B cell (primary cell): ENCODE measurements at regions not wholly inside any gene's neighbourhood (a gene's known extent, or its start where the extent isn't known, plus 50 kb on each side); places are given as distances from the start of the nearest gene placed in this dataset.

ENCODE experiments used
- ATAC-seq: fragments of 200-7000 bp; cut with Tn5 transposase; one replicate; pipeline ENCODE4 v1.10.0; 2021; ENCODE audit warnings: low read depth, mild to moderate bottlenecking, moderate number of reproducible peaks, moderate library complexity
- CTCF ChIA-PET: fragments of 350-600 bp; sonication (Branson Sonifier 250); formaldehyde crosslinking; loops from one replicate; lab custom pipeline; 2021; ENCODE audit warnings: antibody characterized with exemption, inconsistent platforms; lab: Charles Lee
- POLR2A ChIA-PET: fragments of 350-600 bp; sonication (Branson Sonifier 250); formaldehyde crosslinking; loops from one replicate; lab custom pipeline; 2021; ENCODE audit warnings: antibody characterized with exemption; lab: Charles Lee
- DNase-seq: peaks from one replicate; pipeline ENCODE4 v3.0.0; 2013
- H2AFZ ChIP-seq: 2 replicates; pipeline ENCODE4 v1.6.1; 2012; ENCODE audit warnings: mild to moderate bottlenecking, low read depth, low read length; ENCODE audit not compliant: insufficient read depth, poor library complexity, severe bottlenecking
- H3K27ac ChIP-seq, 2 donors: 1 replicate in 1 of 2; 2 replicates in 1 of 2; pipeline ENCODE4 v1.5.1; 2012 to 2013; ENCODE audit warnings: low read length in 2 of 2, mild to moderate bottlenecking in 2 of 2, moderate library complexity in 1 of 2
- H3K27me3 ChIP-seq, 4 experiments: fragments of 200-600 bp in 1 of 4; sonication (generic) in 1 of 4; replicated peaks in 1 of 4; 1 replicate in 2 of 4; 2 replicates in 2 of 4; pipeline versions ENCODE4 v1.6.1 to v1.7.0; 2013 to 2016; ENCODE audit warnings: low read length in 3 of 4, mild to moderate bottlenecking in 2 of 4, mixed read lengths in 1 of 4, moderate library complexity in 1 of 4; ENCODE audit not compliant: insufficient read depth in 4 of 4, control insufficient read depth in 3 of 4; ENCODE audit errors: control extremely low read depth in 1 of 4
- H3K36me3 ChIP-seq, 2 experiments: replicated peaks in 1 of 2; 1 replicate in 1 of 2; 2 replicates in 1 of 2; pipeline versions ENCODE4 v1.6.1 to v1.7.1; 2013; ENCODE audit warnings: low read length in 1 of 2; ENCODE audit not compliant: insufficient read depth in 2 of 2, control insufficient read depth in 1 of 2; ENCODE audit errors: control extremely low read depth in 1 of 2, extremely low read depth in 1 of 2
- H3K4me1 ChIP-seq, 2 donors: fragments of 200-600 bp in 1 of 2; sonication (generic) in 1 of 2; 1 replicate in 1 of 2; 2 replicates in 1 of 2; pipeline versions ENCODE4 v1.5.1 to v1.6.1; 2013 to 2017; ENCODE audit warnings: low read length in 2 of 2; ENCODE audit not compliant: control insufficient read depth in 2 of 2, insufficient read depth in 2 of 2
- H3K4me2 ChIP-seq: replicated peaks from 2 replicates; pipeline ENCODE3; 2012; ENCODE audit warnings: mild to moderate bottlenecking, low read depth, low read length; ENCODE audit not compliant: poor library complexity, severe bottlenecking
- H3K4me3 ChIP-seq, 5 experiments: fragments of 200-600 bp in 1 of 5; sonication (generic) in 1 of 5; 1 replicate in 3 of 5; 2 replicates in 2 of 5; pipeline versions ENCODE4 v1.5.1 to v1.7.0; 2011 to 2016; ENCODE audit warnings: low read length in 4 of 5, mild to moderate bottlenecking in 4 of 5, low read depth in 2 of 5, control low read depth in 1 of 5, moderate library complexity in 1 of 5; ENCODE audit not compliant: insufficient read depth in 1 of 5; ENCODE audit errors: control extremely low read depth in 1 of 5, extremely low read depth in 1 of 5
- H3K79me2 ChIP-seq: fragments of 200-600 bp; sonication (generic); one replicate; pipeline ENCODE4 v1.6.0; 2016; ENCODE audit warnings: low read length; ENCODE audit not compliant: control insufficient read depth, insufficient read depth
- H3K9ac ChIP-seq: fragments of 200-600 bp; sonication (generic); 2 replicates; pipeline ENCODE4 v1.6.1; 2017; ENCODE audit warnings: mild to moderate bottlenecking, low read length, moderate library complexity
- H3K9me3 ChIP-seq, 3 donors: one replicate each; pipeline versions ENCODE4 v1.6.1 to v1.7.1; 2013; ENCODE audit warnings: low read length in 2 of 3; ENCODE audit not compliant: control insufficient read depth in 2 of 3, insufficient read depth in 1 of 3; ENCODE audit errors: control extremely low read depth in 1 of 3
- H4K20me1 ChIP-seq: 2 replicates; pipeline ENCODE4 v1.6.0; 2012; ENCODE audit warnings: mild to moderate bottlenecking, low read length; ENCODE audit not compliant: insufficient read depth, control insufficient read depth, poor library complexity, severe bottlenecking
- H3K27ac Mint-ChIP-seq: one replicate; pipeline ENCODE4 v1.8.0; 2021; ENCODE audit warnings: mixed read lengths
- H3K27me3 Mint-ChIP-seq: one replicate; pipeline ENCODE4 v1.8.0; 2021; ENCODE audit warnings: mixed read lengths
- H3K4me1 Mint-ChIP-seq: one replicate; pipeline ENCODE4 v1.8.0; 2021; ENCODE audit warnings: mixed read lengths
- H3K4me3 Mint-ChIP-seq: one replicate; pipeline ENCODE4 v1.8.0; 2021; ENCODE audit warnings: mixed read lengths
- H3K9me3 Mint-ChIP-seq: one replicate; pipeline ENCODE4 v1.8.0; 2022; ENCODE audit warnings: mixed read lengths; ENCODE audit not compliant: insufficient read depth
- EZH2 ChIP-seq: IDR thresholded peaks from 2 replicates; pipeline ENCODE4 v1.6.1; 2012; ENCODE audit warnings: borderline replicate concordance, low read depth, mild to moderate bottlenecking, moderate library complexity, low read length; ENCODE audit not compliant: insufficient read depth, poor library complexity, severe bottlenecking
- WGBS: methylation state at CpG from one replicate; pipeline ENCODE4 v1.1.5; 2013; ENCODE audit warnings: missing lambda C conversion rate; ENCODE audit not compliant: insufficient coverage; 5-methylcytosine and 5-hydroxymethylcytosine counted together
- intact Hi-C: fragments of 100-400 bp; cut with micrococcal nuclease; formaldehyde crosslinking; loops from one replicate; pipeline ENCODE4 v1.10.0; 2022
- TF ChIP-seq, protein P1 (sequence below): fragments of 200-600 bp; IDR thresholded peaks from one replicate; pipeline ENCODE4 v1.8.0; 2022; ENCODE audit warnings: antibody characterized with exemption, mild to moderate bottlenecking

GRCh38 chr21:26351661-26352060 lies 181.1 kb upstream of the APP start:
- intact Hi-C loops: no loop called here
- Mint-ChIP-seq H3K9me3 (peaks cover 6% of the 10 kb centered on the region), H3K27ac (no peak overlapping the region), H3K27me3 (no peaks in the 10 kb centered on the region), H3K4me3 (no peak overlapping the region), H3K4me1 (no peaks in the 10 kb centered on the region)
- no peak for DNase-seq
- ChIA-PET CTCF (no interaction called here), POLR2A (no interaction called here)
- no peak for TF ChIP-seq EZH2
- TF ChIP-seq, protein P1, sequence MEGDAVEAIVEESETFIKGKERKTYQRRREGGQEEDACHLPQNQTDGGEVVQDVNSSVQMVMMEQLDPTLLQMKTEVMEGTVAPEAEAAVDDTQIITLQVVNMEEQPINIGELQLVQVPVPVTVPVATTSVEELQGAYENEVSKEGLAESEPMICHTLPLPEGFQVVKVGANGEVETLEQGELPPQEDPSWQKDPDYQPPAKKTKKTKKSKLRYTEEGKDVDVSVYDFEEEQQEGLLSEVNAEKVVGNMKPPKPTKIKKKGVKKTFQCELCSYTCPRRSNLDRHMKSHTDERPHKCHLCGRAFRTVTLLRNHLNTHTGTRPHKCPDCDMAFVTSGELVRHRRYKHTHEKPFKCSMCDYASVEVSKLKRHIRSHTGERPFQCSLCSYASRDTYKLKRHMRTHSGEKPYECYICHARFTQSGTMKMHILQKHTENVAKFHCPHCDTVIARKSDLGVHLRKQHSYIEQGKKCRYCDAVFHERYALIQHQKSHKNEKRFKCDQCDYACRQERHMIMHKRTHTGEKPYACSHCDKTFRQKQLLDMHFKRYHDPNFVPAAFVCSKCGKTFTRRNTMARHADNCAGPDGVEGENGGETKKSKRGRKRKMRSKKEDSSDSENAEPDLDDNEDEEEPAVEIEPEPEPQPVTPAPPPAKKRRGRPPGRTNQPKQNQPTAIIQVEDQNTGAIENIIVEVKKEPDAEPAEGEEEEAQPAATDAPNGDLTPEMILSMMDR: no peak
- H4K20me1 ChIP-seq: no peaks in the 10 kb centered on the region
- no peak for ATAC-seq
- H3K27me3 ChIP-seq: no peaks in the 10 kb centered on the region
- no peak overlapping the region for H3K27ac ChIP-seq
- H3K9me3 ChIP-seq: no peaks in the 10 kb centered on the region
- no CpG with 5 or more reads among the region's 1 CpG for WGBS
- H3K36me3 ChIP-seq: no peaks in the 10 kb centered on the region
- no peak overlapping the region for H2AFZ ChIP-seq
- no peak overlapping the region for H3K4me3 ChIP-seq
- H3K4me1 ChIP-seq: no peaks in the 10 kb centered on the region
- no peaks in the 10 kb centered on the region for H3K79me2 ChIP-seq
- no peak overlapping the region for H3K4me2 ChIP-seq
- no peak overlapping the region for H3K9ac ChIP-seq

- no peaks in the 10 kb centered on the region for H3K4me1 ChIP-seq
- no peak overlapping the region for H2AFZ ChIP-seq
- H3K4me3 ChIP-seq: no peak overlapping the region
- ChIA-PET POLR2A (no interaction called here), CTCF (no interaction called here)
- no peak overlapping the region for H3K4me2 ChIP-seq
- no peak overlapping the region for H3K27ac Mint-ChIP-seq
- intact Hi-C loops: no loop called here
- H3K27me3 Mint-ChIP-seq: no peaks in the 10 kb centered on the region
- no peaks in the 10 kb centered on the region for H4K20me1 ChIP-seq
- TF ChIP-seq, protein P1: no peak
- no peak for TF ChIP-seq EZH2
- ATAC-seq (no peak), DNase-seq (no peak)
- peaks cover 2% of the 10 kb centered on the region for H3K9me3 Mint-ChIP-seq
- H3K9me3 ChIP-seq: peaks cover 0 to 3% (median 0%) of the 10 kb centered on the region in 3 donors
- H3K79me2 ChIP-seq: no peaks in the 10 kb centered on the region
- WGBS: 90% methylated on average over 3 of the region's 4 CpGs
- no peak overlapping the region for H3K4me3 Mint-ChIP-seq
- H3K27ac ChIP-seq: no peak overlapping the region
- H3K27me3 ChIP-seq: no peaks in the 10 kb centered on the region
- H3K9ac ChIP-seq: no peak overlapping the region
- H3K36me3 ChIP-seq: no peaks in the 10 kb centered on the region
- no peaks in the 10 kb centered on the region for H3K4me1 Mint-ChIP-seq
Measured at GRCh38 chr21:26332867-26333266, 162.3 kb upstream of the APP start.
